Stomach (tissue), 4 donors: ENCODE measurements at regions not wholly inside any gene's neighbourhood (a gene's known extent, or its start where the extent isn't known, plus 50 kb on each side); places are given as distances from the start of the nearest gene placed in this dataset.

Source experiments
- CTCF ChIP-seq, 7 experiments: fragments of 450-650 bp in 4 of 7; fragments of 200-600 bp in 3 of 7; sonication (generic) in 3 of 7; IDR thresholded peaks; one replicate each; pipeline ENCODE4 v1.5.1; 2016 to 2019; ENCODE audit warnings: antibody characterized with exemption in 7 of 7, control low read depth in 2 of 7, mild to moderate bottlenecking in 1 of 7
- EP300 ChIP-seq: sonication (generic); formaldehyde crosslinking; IDR thresholded peaks from one replicate; pipeline ENCODE4 v1.6.1; 2017; ENCODE audit warnings: antibody characterized with exemption
- POLR2A ChIP-seq, 4 donors: fragments of 450-650 bp; IDR thresholded peaks; one replicate each; pipeline ENCODE4 v1.6.1; 2016; ENCODE audit warnings: antibody characterized with exemption in 4 of 4, control low read depth in 2 of 4, mild to moderate bottlenecking in 1 of 4, moderate library complexity in 1 of 4
- POLR2AphosphoS5 ChIP-seq, 3 donors: sonication (generic); formaldehyde crosslinking; IDR thresholded peaks; one replicate each; pipeline ENCODE4 v1.6.1; 2016; ENCODE audit warnings: antibody characterized with exemption in 3 of 3

GRCh38 chrX:7330556-7330955 lies 182.6 kb upstream of the PUDP start:
- TF ChIP-seq CTCF (IDR thresholded peaks at IDR 0.05), result no peak
- no peak for TF ChIP-seq POLR2A (IDR thresholded peaks at IDR 0.05)
- no peak for TF ChIP-seq POLR2AphosphoS5 (IDR thresholded peaks at IDR 0.05)
- no peak for TF ChIP-seq EP300
